MV-4-11 (cell line): ENCODE measurements at regions not wholly inside any gene's neighbourhood (a gene's known extent, or its start where the extent isn't known, plus 50 kb on each side); places are given as distances from the start of the nearest gene placed in this dataset.
"Not testable (repeated sequence)": the region's sequence is repeated elsewhere in the genome, so short reads cannot be mapped to it uniquely, and the experiment has no call there.

Experiments used
- DNase-seq: peaks from one replicate; lab custom pipeline; 2025; lab: John Stamatoyannopoulos, UW

DNA sequence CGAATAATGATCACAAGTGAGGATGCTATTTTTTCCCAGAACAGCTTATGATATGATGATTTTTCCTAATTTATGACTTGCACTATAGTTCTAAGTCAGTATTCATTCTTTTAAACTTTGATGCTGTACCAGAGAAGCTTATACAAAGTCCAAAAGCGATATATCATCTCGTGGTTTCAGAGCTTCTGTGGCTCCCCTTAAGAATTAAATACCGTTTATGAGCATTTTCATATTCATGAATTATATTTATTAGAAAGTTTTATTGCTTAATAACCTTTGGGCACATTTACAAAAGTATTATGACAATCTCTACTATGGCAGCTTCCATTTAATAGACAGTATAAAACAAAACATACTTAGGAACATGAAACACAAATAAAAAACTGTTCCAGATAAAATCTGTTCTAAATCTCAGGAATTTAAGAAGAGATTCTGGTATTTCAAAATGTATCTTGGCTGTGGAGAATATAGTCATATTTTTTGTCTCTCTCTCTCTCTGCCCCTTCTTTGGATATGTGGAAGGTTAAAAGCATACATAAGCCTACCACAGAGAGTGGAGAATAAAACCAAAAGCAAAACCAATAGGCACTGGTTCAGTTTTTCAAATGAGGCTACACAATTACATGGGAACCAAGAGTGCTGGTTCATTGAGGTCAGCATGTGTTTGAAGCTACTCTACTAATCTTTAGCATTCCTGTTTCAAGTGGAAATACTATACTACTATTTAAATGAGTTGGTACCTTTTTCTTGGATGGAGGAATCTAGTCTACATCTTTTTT lies 884.5 kb upstream of the GJE1 start:
- no peak for DNase-seq

DNA sequence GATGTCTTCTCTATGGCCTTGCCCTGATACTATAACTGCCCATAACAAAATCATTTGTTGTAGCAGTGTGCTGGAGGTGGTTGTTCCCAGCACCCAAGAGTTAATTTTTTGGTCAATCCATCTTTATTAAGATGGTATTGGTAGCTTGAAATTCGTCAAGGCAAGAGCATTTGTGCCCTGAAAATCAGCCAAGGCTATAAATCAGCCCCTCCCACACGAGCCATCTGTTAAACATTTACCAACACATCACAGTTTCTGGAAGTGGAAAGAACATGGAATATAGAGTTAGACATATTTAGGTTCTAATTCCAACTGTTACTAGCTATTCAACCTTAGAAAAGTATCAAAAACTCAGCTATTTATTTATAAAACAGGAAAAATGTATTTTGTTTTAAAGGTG lies 888.4 kb upstream of the GJE1 start:
- DNase-seq, result no peak

DNA sequence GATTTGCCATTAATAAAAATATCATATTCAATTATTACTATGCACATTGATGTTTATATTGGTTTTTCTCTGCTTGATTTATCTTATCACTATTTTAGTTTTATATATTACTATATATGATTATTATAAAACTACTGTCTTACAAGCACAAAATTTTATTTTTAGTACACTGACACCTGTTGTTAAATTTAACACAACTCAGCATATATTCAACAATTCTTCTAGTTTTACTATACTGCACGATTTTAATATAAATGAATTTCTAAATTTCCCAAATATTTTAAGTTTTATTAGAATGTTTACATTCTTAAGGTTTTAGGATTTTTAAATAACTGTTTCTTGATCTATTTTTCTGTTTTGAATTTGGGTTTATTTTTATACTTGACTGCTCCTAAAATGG lies 889.8 kb upstream of the GJE1 start:
- DNase-seq, result no peak

DNA sequence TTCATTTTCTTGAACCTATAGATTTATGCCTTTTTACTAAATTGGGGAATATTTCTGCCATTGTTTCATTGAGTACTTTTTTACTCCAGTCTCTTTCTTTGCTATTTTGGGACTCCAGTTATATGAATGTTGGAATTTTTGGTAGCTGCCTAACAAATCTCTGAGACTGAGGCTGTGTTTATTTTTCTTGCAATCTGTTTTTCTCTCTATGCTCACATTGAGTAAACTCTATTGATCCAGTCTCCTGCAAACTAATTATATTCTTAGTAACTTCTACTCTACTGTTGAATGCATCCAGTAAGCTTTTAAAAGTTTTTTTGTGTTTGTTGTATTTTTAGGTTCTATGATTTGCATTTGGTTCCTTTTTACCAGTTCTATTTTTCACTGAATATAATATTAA lies 903.4 kb upstream of the GJE1 start:
- no peak for DNase-seq

DNA sequence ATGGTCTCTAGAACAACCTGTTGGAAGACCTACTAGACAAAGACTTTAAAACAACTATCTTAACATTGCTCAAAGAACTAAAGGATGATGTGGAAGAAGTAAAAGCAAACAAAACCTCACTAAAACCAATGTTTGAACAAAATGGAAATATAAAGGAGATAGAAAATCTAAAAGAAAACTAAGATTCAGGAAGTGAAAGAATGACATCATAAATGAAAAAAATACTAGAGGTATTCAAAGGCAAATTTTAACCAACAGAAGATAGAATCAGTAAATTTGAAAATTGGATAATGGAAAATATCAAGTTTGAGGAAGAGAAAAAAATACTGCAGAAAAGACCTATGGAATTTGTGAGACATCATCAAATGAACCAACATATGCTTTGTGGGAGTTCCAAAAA lies 914.1 kb upstream of the GJE1 start:
- DNase-seq, result peak; percentile 58

DNA sequence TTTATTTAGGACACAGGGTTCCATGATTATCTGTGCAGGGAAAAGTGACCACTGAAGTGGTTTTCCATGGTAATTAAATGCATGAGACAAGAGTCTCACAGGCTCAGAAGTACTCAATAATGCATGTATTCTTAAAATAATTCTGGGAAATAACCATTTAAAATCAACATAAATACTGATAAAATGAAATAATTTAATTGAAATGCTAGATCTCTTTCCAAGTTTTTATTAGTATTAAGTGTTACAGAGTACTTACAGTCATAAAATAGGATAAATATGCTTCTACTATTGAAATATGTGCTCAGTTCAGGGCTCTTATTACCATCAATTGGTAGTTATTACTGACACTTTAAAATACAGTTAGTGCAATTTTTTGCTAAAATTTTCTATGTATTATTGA lies 916.0 kb upstream of the GJE1 start:
- no peak for DNase-seq

DNA sequence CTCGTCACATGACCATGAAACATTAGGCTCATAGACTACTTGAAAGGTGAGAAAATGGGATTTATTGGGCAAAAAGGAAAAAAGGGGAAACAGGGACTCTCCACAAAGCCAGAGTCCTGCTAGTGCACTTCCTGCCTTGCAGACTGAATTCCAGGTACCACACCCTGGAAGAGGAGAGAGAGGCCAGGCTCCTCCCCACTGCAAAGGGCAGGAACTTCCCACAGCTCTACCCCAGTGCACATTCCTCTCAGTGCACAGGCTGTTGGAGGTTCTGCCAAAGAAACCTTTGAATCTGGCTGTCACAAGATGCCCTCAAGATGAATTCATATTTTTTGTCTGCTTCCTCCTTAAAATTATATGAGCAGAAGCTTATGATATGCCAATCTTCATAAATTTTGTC lies 920.4 kb upstream of the GJE1 start:
- no peak for DNase-seq

DNA sequence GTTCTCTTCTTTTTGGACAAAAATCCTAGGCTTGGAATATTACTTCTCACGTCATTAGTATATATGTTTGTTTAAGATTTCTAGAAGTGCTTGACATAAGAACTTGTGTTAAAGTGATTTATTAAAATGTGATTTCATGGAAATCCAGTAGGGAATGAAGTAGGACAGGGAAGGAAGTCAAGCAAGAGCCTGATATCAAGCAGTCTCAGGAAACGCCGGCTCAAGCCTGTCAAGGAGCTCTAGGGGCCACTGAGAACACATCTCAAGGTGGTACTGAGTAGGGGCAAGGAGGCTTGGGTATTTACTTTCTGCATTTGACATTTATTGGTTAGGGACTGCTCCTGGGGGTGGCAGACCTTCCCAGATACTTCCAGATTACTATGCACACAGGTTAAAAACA lies 920.9 kb upstream of the GJE1 start:
- DNase-seq, result no peak

DNA sequence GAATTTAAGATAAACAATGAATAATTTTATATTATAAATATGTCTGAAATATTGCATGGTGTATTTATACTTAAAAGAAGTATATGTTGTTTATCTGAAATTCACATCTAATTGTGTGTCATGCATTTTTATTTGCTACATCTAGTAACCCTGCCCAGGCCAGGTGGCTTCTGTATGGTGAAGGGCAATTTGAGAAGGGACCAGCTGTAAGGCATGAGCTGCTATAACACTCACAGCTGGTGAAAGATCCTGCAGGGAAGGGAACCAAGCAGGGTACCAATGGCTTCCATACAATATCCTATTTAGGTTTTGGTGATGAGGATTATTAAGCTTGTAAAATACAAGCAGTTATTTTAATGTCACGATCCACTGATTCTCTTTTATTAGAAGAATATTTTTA lies 921.8 kb upstream of the GJE1 start:
- DNase-seq, result no peak

DNA sequence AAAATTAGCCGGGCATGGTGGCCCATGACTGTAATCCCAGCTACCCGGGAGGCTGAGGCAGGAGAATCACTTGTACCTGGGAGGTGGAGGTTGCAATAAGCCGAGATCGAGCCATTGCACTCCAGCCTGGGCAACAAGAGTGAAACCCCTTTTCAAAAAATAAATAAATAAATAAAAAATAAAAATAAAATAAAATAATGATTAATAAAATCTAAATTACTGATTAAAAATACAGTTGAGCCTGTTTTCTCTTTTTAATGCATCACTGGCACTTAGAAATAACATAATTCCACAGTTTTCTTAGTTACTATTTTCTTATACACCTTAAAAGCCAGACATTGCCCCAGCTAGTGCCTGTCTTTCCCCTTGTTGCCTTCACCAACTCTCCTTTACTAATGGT lies 922.8 kb upstream of the GJE1 start:
- no peak for DNase-seq

DNA sequence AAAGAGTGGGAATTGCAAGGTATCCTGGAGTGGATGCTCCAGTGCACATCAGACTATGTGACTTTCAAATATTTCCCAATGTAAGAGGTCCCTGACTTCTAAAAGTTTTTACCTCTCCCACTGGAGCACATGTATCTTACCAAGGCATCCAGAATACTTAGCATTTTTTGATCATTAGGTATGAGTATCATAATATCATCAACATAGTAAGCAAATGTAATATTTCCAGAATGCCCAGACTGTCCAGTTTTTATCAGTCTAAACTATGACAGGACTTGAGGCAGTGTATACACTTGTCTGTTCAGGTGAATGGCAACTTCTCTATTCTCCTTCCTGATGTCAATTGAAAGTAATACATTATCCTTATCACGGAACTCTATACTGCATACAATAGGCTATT lies 924.6 kb upstream of the GJE1 start:
- DNase-seq, result no peak

DNA sequence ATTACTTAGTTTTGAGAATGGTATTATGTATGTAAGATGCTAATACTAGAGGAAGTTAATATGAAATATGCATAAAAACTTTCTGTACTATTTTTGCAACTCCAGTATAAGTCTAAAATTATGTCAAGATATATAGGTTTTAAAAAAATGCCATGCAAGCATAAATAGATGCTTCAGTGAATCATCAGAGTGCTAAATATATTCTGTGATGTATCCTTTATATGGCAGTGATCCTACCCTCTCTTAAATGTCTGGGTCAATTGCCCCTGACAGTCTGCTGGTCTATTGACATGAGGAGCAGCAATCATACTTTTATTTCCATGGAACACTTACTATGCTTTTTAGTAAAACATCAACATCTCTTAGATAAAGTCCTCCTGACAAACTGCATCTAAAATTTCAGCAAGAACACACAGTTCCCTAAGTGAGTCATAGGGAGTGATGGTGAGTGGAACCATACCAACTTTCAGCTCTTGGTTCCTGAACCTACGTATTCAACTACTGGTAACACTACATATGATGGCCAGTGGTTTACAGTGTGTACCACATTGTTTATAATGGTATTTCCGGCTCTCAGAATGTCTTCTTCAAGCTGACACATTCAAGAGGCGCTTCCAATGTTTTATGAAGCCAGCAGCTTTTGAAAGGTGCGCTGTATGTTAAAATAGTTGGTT lies 928.7 kb upstream of the GJE1 start:
- DNase-seq, result peak; percentile 27

DNA sequence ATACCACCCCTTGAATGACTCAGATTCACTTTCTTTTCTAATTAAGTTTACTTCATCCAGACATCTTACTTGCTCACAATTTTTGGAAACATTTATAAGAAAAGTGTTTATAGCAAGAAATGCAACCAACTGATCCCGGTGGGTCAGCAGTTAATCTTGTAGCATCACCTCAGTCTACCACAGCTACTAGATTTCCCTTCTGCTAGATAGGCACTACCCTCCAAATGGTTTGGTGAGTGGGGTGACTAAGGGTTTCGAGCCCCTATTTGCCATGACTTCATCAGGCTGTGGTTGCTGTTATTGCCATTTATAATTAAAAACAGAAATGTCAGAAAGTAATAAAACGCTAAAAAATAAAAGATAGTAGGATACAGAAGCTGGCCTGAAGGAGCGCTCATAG lies 930.1 kb upstream of the GJE1 start:
- no peak for DNase-seq

DNA sequence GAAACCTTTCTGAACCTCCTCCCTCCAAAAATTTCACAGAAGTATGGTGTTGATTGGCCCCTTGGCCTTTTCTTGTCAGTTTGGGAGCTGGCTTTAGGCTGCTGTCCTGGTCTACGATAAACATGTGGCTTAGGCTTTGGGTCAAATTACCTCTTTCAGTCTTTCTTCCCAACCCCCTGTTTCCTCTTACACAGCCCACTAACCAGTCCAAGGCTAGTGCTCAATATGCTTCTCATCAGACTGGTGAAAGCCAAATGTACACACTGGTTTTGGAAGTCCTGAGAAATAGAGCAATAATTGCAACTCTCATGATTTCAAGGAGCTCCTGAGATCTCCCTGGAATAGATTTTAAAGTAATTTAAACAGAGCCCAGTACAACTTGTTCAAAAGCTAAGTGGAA lies 933.7 kb upstream of the GJE1 start:
- DNase-seq, result no peak

DNA sequence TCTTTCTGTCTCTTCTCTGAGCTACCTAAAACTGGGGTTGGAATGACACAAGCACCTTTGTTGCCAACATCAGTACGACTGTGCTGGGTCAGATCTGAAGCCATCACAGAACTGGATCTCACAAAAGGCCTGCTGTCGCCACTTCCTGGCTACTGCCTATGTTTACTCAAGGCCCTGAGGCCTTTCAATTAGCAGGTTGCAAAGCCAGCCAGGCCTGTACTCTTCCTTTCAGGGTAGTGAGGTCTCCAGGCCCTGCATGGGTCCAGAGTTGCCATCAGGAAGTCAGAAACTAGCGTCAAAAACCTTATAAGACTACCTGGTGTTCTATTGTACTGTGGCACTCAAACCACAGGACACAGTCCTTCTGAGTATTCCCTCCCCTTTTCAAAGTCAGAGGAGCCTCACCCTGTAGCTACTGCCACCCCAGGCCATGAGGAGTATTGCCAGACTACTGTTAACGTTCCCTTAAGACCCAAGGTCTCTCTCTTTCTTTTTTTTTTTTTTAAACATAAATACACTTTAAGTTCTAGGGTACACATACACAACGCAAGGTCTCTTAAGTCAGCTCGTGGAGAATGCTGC lies 937.4 kb upstream of the GJE1 start:
- no peak for DNase-seq

DNA sequence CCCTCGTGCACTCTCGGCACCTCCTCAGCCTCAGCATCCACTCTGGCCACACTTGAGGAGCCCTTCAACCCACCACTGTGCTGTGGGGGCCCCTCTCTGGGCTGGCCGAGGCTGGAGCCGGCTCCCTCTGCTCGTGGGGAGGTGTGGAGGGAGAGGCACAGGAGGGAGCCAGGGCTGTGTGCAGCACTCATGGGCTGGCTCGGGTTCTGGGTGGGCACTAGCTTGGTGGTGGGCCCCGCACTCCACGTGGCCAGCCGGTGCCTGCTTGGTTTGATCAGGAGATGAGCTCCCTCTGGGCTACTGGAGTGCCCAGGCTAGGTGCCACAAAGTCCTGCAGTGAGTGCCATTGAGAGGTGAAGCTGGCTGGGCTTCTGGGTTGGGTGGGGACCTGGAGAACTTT lies 949.4 kb upstream of the GJE1 start:
- DNase-seq, result no peak

DNA sequence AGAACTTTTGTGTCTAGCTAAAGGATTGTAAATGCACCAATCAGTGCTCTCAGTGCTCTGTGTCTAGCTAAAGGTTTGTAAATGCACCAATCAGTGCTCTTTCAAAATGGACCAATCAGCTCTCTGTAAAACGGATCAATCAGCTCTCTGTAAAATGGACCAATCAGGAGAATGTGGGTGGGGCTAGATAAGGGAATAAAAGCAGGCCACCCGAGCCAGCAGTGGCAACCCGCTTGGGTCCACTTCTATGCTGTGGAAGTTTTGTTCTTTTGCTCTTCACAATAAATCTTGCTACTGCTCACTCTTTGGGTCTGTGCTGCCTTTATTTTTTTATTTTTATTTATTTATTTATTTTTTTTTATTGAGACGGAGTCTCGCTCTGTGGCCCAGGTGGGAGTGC lies 957.3 kb upstream of the GJE1 start:
- DNase-seq, result not testable (repeated sequence)

DNA sequence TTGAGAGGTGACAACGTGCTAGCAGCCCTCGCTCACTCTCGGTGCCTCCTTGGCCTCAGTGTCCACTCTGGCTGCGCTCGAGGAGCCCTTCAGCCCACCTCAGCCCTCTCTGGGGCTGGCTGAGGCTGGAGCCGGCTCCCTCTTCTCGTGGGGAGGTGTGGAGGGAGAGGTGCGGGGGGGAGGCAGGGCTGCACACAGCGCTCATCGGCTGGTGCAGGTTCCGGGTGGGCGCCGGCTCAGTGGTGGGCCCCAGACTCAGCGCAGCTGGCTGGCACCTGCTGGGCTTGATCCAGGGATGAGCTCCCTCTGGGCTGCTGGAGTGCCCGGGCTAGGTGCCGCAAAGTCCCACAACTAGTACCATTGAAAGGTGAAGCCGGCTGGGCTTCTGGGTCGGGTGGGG lies 957.8 kb upstream of the GJE1 start:
- DNase-seq, result no peak

DNA sequence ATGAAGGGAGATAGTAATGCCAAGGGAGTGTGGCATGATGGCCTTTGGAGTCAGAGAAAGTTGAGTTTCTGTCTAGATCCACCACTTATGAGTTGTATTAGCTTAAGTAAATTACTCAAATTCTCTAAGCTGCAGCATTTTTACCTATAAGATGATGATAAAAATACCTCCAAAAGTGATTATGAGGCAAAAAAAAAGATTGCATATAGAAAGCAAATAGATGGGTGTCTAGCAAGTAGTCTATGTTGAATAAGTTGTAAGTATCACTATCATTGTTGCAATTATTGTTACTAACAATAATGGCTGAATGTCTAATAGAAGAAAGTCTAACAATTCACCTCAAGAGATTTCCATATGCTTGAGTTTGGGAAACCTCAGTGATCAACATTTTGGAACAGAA lies 959.2 kb upstream of the GJE1 start:
- DNase-seq, result no peak

DNA sequence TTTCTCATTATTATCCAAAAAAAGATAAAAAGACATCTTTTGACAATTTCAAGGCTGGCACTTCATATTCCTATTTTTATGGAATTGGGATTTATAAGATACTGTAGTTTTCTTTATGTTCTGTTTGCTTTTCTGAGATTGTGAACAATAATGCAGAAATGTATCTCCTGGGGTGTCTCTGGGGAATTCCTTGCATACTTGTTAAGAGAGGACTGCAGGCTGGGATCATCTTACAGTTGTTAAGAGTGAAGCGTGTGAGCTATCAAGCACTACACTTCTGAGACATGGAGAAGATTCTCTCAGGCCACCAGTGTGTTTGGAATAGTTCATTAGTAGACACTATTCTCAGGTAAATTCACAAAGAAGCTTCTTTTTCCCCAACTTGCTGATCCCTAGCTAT lies 963.3 kb upstream of the GJE1 start:
- no peak for DNase-seq

DNA sequence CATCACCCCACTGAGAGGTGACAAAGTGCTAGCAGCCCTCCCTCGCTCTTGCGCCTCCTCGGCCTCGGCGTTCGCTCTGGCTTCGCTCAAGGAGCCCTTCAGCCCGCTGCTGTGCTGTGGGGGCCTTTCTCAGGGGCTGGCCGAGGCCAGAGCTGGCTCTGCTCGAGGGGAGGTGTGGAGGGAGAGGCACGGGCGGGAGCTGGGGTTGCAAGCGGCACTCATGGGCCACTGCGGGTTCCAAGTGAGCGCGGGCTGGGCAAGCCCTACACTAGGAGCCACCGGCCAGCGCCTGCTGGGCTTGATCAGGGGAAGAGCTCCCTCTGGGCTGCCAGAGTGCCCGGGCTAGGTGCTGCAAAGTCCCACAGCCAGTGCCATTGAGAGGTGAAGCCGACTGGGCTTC lies 964.8 kb upstream of the GJE1 start:
- DNase-seq, result no peak

DNA sequence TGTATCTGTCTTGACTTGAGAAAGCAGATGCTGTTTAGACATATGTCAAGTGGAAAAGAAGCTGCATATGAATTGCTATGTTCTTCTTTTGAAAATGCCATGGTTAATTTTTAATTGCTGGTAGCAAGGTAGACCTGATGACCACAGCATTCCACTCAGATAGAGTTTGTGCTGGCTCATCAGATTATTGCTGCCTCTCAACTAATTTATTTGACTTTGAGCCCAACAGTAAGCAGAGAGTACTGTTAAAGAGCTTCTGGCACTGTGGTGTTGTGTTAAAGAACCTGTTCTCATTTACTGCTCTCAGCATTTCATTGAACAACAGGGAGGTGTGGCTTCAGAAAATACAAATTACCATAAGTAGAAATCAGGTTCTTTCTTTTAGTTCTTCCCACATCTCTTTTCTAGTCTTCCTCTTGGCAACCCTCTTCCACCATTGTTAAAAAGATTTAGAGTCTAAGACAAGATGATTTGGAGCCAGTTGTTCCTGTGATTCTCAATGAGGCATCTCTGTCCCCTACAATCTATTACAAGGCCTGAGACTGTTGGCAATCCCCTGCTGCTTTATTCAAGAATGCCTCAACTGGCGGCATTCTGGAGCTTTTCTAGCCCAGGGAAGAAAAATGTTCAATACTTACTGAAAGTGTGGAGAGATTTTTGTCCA lies 967.6 kb upstream of the GJE1 start:
- no peak for DNase-seq
